GM12874 (cell line): ENCODE measurements at regions not wholly inside any gene's neighbourhood (a gene's known extent, or its start where the extent isn't known, plus 50 kb on each side); places are given as distances from the start of the nearest gene placed in this dataset.

Experiments used
- CTCF ChIP-seq: IDR thresholded peaks from 2 replicates; pipeline ENCODE4 v1.5.1; 2011; ENCODE audit warnings: low read depth, mild to moderate bottlenecking, control low read depth, low read length, moderate library complexity; ENCODE audit not compliant: insufficient read depth

GRCh38 chr11:28584992-28585391, 476.8 kb downstream of the METTL15 start:
- TF ChIP-seq CTCF = no peak

- TF ChIP-seq CTCF = no peak
Observed at GRCh38 chr11:28582506-28582905, 474.3 kb downstream of the METTL15 start.

- TF ChIP-seq CTCF = no peak
Observed at GRCh38 chr11:28581286-28582242, 473.4 kb downstream of the METTL15 start.

- TF ChIP-seq CTCF = no peak
Observed at GRCh38 chr11:28571371-28571770, 463.2 kb downstream of the METTL15 start.

- no peak for TF ChIP-seq CTCF
Observed at GRCh38 chr11:28569106-28569505, 460.9 kb downstream of the METTL15 start.

- no peak for TF ChIP-seq CTCF
Observed at GRCh38 chr11:28566339-28567089, 458.3 kb downstream of the METTL15 start.

GRCh38 chr11:28559492-28559891, 451.3 kb downstream of the METTL15 start:
- TF ChIP-seq CTCF = no peak
